GM19455 (cell line): ENCODE measurements at regions not wholly inside any gene's neighbourhood (a gene's known extent, or its start where the extent isn't known, plus 50 kb on each side); places are given as distances from the start of the nearest gene placed in this dataset.

ENCODE experiments used
- ATAC-seq: cut with Tn5 transposase; IDR thresholded peaks from one replicate; pipeline ENCODE4 v1.9.1; 2021; ENCODE audit not compliant: unreplicated experiment

DNA sequence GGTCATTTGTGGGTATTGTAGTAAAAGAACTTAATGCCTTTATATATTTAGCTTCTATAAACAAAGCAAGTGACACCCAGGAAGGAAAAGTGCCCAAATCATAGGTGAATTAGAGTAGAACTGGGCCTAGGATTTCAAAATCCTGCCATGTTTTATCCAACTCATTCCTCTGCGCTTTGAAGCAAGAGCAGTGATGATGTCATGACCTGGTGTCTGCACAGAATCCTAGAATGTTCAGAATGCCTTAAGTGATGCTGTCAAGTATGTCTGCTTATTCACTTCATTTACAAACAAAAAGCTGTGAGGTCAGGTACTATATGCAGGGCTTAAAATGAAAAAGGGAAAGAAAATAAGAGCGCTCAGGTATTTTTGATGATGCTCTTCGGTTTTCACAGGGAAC lies 737.2 kb upstream of the ANKRD30A start:
- no peak for ATAC-seq

GRCh38 chr10:36385693-36386092 lies 739.7 kb upstream of the ANKRD30A start:
- no peak for ATAC-seq

DNA sequence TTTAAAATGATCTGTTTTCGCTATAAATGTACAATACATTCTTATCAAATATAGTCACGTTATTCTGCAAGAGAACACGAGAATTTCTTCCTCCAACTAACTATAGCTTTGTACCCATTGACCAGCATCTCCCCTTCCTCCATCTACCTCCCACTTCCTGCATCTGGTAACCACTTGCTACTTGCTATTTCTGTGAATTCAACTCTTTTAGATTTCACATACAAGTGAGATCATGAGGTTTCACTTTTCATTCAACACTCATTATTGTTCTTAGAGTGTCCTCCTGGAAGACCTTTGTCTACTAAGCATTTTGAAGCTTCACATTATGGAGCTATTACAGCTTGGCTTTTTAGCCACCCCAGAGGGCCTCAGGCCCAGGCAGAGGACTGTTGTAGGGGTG lies 741.3 kb upstream of the FZD8 start:
- no peak for ATAC-seq

- no peak for ATAC-seq
These were observed 739.7 kb upstream of the FZD8 start for GRCh38 chr10:36381748-36382147.

DNA sequence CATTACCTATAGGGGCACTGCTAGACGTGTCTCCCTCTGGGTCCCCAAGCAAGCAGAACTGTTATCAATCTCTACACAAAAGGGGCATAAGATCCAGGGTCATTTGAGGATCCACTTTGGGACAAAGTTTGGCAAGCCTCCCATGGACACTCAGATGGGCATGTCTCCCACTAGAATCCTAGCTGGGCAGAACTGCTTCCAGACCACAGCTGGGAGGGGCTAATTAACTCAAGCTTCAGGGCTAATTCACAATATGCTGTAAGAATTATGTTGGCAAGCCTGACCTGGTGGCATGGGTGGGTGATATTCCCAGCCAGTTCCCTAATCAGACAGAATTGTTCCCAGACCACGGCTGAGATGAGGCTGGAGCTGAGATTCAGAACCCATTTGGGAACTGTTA lies 738.4 kb upstream of the FZD8 start:
- ATAC-seq: no peak

DNA sequence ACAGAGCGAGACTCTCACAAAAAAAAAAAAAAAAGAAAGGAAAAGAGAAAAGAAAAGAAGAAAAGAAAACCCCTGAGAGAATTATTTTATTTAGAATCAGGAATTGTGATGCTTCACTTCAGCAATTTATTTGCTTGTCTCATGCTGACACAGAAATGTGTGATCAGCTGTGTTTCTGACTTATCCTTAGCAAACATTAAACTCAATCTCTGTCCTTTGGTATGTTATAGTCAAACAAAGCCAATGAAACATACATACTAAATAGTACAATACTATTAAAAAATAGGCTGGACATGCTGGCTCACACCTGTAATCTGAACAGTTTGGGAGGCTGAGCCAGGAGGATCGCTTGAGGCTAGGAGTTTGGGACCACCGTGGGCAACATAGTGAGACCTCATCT lies 733.0 kb upstream of the FZD8 start:
- no peak for ATAC-seq

GRCh38 chr10:36373424-36374096 lies 731.5 kb upstream of the FZD8 start:
- ATAC-seq: no peak

GRCh38 chr10:36367362-36367761 lies 725.3 kb upstream of the FZD8 start:
- ATAC-seq: no peak

DNA sequence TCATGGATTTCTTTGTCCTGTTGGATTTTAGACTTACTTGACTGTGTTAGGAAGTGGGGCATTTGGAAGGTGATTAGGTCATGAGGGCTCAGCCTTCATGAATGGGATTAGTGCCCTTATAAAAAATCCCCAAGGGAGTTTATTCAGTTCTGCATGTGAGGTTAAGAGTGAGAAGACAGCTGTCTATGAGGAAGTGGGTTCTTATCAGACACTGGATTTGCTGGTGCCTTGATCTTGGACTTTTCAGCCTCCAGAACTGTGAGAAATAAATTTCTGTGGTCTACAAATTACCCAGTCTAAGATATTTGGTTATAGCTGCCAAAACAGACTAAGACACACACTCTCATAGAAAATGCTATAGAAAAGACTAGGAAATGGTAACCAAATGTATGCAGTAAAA lies 724.7 kb upstream of the FZD8 start:
- no peak for ATAC-seq

- no peak for ATAC-seq
These were observed 724.0 kb upstream of the FZD8 start for GRCh38 chr10:36366065-36366464.

DNA sequence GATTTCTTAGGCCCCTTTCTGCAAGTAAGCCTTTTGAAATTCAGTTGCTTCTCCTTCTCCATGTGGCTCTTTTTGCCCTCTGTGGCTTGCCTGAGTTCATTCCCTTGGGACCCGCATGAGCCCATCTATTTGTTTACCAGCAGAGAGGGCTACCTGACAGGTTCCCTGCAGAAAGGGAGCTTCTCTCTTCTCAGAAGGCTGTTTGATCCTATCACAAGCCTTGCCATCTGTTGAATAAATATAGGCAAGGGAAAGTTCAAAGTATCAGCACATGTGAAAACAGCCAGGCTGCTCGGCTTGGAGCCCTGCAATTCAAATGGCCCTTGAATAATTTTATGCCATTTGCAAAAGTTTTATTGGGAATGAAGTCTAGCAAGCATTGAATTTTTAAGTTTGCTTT lies 720.2 kb upstream of the FZD8 start:
- ATAC-seq: no peak

DNA sequence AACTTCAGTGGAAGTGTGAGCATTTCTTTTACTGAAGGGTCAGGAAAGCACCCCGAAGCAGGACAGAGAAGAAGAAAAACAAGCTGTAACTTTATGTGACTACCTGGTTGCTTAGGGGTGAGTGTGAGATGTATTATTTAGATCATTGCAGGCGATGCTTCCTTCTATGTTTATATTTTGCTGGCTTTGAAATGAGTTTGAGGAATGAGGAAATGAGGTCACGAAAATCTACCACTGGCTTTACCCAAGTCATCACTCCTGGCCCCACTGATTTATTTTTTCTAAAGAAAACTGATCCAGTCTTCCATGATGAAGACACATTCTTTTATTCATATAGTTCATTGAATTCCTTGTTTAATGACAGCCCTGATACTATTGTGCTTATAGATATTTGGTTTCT lies 716.6 kb upstream of the FZD8 start:
- no peak for ATAC-seq

DNA sequence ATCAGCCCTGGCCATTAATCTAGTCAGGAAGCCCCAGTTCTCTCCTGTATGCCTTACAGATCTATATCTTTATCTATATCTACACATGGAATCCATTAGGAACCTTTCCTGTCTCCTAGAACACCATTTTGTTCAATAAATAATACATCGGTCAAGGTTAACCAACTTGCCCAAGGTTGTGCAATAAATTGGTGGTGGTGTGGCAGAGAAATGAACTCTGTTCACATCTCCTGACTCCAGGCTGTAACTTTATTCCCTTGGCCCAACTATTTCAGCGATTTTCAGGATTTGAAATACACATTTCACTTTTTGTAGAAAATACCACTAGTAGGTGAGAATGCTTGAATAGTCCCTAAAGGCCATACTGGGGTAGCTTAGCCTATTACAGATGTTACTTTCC lies 712.5 kb upstream of the FZD8 start:
- ATAC-seq: no peak

DNA sequence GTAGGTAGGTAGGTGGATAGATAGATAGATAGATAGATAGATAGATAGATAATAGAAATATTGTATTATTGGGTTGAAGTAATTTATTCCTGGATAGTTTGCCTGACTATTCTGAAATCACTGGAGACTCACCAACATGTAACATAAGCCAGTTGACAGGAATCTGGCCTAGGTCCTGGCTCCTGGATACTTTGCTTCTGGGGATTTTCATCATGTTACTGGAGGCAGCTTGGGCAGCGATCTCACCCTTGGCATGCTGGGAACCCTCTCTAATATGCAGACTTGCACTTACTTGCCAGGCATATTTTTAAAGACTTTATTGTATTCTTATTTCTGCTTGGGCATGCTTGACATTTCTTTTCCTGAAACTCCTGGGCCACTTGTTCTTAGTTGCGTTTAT lies 709.1 kb upstream of the FZD8 start:
- ATAC-seq: no peak

GRCh38 chr10:36349445-36350078 lies 707.5 kb upstream of the FZD8 start:
- no peak for ATAC-seq

GRCh38 chr10:36345807-36346206 lies 703.7 kb upstream of the FZD8 start:
- no peak for ATAC-seq

- ATAC-seq: no peak
These were observed 703.1 kb upstream of the FZD8 start for GRCh38 chr10:36345175-36345533.

- ATAC-seq: no peak
These were observed 702.4 kb upstream of the FZD8 start for GRCh38 chr10:36344240-36345174.

GRCh38 chr10:36342781-36343180 lies 700.7 kb upstream of the FZD8 start:
- ATAC-seq: no peak

- ATAC-seq: no peak
These were observed 699.4 kb upstream of the FZD8 start for GRCh38 chr10:36341471-36341870.

DNA sequence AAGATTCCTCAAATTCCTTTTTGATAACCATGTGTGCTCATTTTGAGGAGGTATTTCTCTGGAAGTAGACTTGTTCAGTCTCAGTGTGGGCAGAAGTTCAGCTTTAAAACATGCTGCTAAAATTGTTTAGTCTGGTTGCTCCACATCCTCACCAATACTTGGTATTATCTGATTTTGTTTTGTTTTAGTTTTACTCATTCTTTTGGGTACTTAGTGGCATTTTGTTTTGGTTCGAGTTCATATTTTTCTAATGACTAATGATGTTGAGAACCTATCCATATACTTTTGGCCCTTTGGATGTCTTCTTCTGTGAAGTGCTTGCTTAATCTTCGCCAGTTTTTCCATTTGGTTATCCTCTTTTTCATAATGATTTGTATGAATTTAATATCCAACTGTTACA lies 694.2 kb upstream of the FZD8 start:
- ATAC-seq: no peak

- no peak for ATAC-seq
These were observed 691.4 kb upstream of the FZD8 start for GRCh38 chr10:36333446-36333845.
